Activated naive CD4-positive, alpha-beta T cell treated with anti-CD3 and anti-CD28 coated beads, Interleukin-2, amount 10 ng/mL, durations not matched to agents 7 days and 5 days (primary cell): ENCODE measurements at regions not wholly inside any gene's neighbourhood (a gene's known extent, or its start where the extent isn't known, plus 50 kb on each side); places are given as distances from the start of the nearest gene placed in this dataset.

Experiments
- CTCF ChIA-PET: fragments of 350-600 bp; sonication (Branson Sonifier 250); formaldehyde crosslinking; loops from one replicate; lab custom pipeline; 2021; ENCODE audit warnings: antibody characterized with exemption; lab: Charles Lee
- DNase-seq: peaks from one replicate; pipeline ENCODE4 v3.0.0-alpha.2; 2020
- H3K27ac Mint-ChIP-seq: one replicate; pipeline ENCODE4 v1.8.0; 2021; ENCODE audit warnings: mild to moderate bottlenecking, moderate library complexity, mixed read lengths
- H3K27me3 Mint-ChIP-seq: one replicate; pipeline ENCODE4 v1.8.0; 2021; ENCODE audit warnings: mild to moderate bottlenecking, mixed read lengths
- H3K36me3 Mint-ChIP-seq: one replicate; pipeline ENCODE4 v1.8.0; 2021; ENCODE audit warnings: mixed read lengths
- H3K4me1 Mint-ChIP-seq: one replicate; pipeline ENCODE4 v1.8.0; 2021; ENCODE audit warnings: mixed read lengths
- H3K4me3 Mint-ChIP-seq: one replicate; pipeline ENCODE4 v1.8.0; 2021; ENCODE audit warnings: mild to moderate bottlenecking, moderate library complexity, mixed read lengths
- H3K9me3 Mint-ChIP-seq: one replicate; pipeline ENCODE4 v1.8.0; 2021; ENCODE audit warnings: mixed read lengths

DNA sequence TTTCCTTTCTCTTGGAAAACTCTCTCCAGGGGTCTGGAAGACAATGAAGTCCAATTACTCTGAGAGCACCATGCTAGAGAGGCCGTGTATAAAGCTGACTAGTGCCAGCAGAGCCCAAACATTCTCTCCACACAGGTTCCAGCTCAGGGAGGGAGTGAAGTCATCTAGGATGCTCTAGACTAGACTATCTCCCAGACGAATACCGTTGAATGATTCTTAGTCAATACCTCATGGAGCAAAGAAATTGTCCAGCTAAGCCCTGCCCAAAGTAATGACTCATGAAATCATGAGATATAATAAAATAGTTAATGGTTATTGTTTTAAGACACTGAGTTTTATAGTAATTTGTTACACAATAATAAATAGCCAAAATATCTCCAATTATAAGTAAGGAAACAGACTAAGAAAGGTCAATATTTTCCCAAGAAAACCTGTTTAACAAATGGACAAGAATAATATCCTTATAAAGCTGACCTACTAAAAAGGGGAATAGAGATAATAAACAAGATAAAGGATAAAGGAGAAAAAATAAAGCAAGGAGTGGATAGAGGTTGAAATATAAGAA, 163.9 kb upstream of the LRRC7 start:
- DNase-seq = no peak
- CTCF ChIA-PET = no interaction called here
- H3K4me3 Mint-ChIP-seq = no peak overlapping the region
- H3K9me3 Mint-ChIP-seq = peaks cover 4% of the 10 kb centered on the region
- H3K4me1 Mint-ChIP-seq = no peaks in the 10 kb centered on the region
- H3K27me3 Mint-ChIP-seq = no peaks in the 10 kb centered on the region
- no peaks in the 10 kb centered on the region for H3K36me3 Mint-ChIP-seq
- H3K27ac Mint-ChIP-seq = no peak overlapping the region

DNA sequence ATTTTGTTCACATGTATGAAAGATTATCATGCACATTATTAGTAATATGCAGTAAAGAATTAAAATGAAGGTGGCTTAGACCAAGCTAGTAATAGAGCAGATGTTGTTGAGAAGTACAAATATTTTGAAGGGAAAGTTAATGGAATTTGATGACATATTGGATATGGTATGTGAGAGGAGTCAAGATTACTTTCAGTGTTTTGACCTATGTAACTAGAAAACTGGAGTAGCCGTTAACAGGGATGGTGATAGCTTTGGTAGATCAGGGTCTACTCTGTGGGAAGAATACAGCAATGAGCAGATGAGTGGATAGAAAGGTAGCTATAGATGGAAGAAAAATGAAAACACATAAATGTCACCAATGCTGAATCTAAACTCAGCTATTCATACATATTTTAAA, 163.2 kb upstream of the LRRC7 start:
- H3K4me3 Mint-ChIP-seq = no peak overlapping the region
- H3K4me1 Mint-ChIP-seq = no peaks in the 10 kb centered on the region
- no peaks in the 10 kb centered on the region for H3K27me3 Mint-ChIP-seq
- no peak overlapping the region for H3K27ac Mint-ChIP-seq
- H3K36me3 Mint-ChIP-seq = no peaks in the 10 kb centered on the region
- H3K9me3 Mint-ChIP-seq = peaks cover 6% of the 10 kb centered on the region
- CTCF ChIA-PET = no interaction called here
- DNase-seq = no peak

DNA sequence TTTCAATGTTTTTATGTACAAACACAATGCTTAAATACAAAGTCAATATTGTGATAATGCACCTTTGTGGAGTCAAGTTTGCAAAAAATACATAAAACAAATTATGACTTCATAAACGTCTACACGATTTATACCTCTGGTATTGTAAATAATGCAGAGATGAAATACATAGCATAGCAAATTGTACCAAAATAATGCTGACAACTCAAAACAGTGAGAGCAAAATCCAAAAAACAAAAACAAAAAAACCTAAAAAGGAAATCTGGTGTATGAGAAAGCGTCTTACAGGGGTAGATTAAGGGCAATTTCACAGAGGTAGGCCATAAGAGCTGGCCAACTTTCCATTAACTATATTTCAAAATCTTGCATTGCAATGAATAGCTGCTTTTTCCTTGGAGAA, 161.5 kb upstream of the LRRC7 start:
- CTCF ChIA-PET = no interaction called here
- no peak overlapping the region for H3K27ac Mint-ChIP-seq
- no peaks in the 10 kb centered on the region for H3K36me3 Mint-ChIP-seq
- no peaks in the 10 kb centered on the region for H3K4me1 Mint-ChIP-seq
- no peaks in the 10 kb centered on the region for H3K27me3 Mint-ChIP-seq
- H3K9me3 Mint-ChIP-seq = peaks cover 6% of the 10 kb centered on the region
- no peak overlapping the region for H3K4me3 Mint-ChIP-seq
- DNase-seq = no peak

DNA sequence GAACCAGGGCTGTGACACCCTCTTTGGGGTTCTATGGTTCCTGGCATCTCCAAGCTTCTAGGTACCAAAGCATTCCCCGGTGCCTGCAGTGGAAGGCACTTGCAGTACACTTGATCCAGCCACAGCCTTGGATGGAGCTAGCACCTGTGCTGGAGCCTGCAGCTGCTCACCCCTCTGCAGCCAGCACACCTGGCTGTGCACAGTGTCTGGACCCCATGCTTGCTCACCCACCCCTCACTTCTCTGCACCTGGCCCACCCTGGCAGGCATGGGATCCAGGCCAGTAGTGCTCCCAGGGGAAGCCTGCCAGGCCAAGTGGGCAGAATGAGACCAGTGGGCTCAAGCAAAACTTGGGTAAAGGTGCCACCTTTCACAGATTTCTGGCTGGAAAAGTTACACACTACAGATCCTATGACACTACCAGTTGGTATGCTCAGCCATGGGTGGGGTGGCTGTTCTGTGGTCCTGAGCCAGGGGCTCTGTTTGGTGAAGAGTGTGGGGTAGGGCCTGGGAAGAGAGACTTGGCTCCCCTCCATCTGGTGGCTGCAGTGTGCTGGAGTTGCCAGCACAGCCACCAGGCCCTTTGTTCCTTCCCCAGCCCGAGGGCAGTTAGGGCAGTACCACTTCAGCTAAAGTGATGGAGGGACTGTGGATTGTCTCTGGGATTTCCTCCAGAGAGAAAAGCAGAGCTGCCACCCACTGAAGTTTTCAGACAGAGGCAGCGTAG, 157.8 kb upstream of the LRRC7 start:
- no peak for DNase-seq
- H3K27me3 Mint-ChIP-seq = no peaks in the 10 kb centered on the region
- CTCF ChIA-PET = no interaction called here
- H3K4me3 Mint-ChIP-seq = no peak overlapping the region
- H3K4me1 Mint-ChIP-seq = no peaks in the 10 kb centered on the region
- no peak overlapping the region for H3K27ac Mint-ChIP-seq
- H3K9me3 Mint-ChIP-seq = peaks cover 4% of the 10 kb centered on the region
- H3K36me3 Mint-ChIP-seq = no peaks in the 10 kb centered on the region

DNA sequence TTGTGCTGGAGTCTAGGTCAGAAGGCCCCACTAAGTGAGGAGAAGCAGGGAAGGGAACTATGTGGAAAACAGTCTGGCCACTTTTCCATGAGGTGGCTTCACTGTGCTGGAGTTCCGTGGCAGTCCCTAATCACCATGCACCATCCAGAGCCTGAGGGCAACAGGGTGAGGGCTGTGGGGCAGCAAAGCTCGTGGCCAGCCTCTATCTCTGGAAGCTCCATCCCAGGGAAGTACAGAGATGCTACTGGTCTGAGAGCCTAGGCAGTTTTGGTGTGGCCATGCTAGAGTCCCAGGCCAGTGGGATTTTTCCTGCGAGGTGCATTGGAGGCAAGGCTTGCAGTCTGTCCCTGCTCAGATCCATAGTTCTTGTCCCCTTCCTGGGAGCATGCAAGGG, 157.3 kb upstream of the LRRC7 start:
- H3K4me3 Mint-ChIP-seq = no peak overlapping the region
- no peak for DNase-seq
- no peaks in the 10 kb centered on the region for H3K4me1 Mint-ChIP-seq
- no peaks in the 10 kb centered on the region for H3K36me3 Mint-ChIP-seq
- H3K27ac Mint-ChIP-seq = no peak overlapping the region
- peaks cover 5% of the 10 kb centered on the region for H3K9me3 Mint-ChIP-seq
- CTCF ChIA-PET = no interaction called here
- H3K27me3 Mint-ChIP-seq = no peaks in the 10 kb centered on the region

DNA sequence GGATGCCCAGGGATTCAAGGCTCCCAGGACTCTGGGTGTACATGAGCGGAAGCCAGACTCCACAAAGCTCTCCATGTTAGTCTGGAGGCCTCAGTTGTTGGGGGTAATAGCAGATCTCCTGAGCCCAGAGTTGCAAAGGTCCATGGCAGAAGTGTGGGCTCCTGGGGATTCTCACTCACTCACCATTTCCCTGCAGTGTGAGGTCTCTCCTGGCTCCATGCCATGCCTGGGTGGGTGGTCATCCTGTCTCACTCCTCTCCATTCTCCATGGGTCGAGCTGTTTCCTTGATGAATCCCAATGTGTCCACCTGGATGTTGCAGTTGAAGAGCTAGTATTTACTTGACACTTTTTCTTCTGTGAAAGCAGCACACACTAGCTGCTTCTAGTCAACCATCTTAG, 156.8 kb upstream of the LRRC7 start:
- Mint-ChIP-seq H3K4me3 (no peak overlapping the region), H3K4me1 (no peaks in the 10 kb centered on the region), H3K27me3 (no peaks in the 10 kb centered on the region), H3K36me3 (no peaks in the 10 kb centered on the region), H3K27ac (no peak overlapping the region), H3K9me3 (peaks cover 6% of the 10 kb centered on the region)
- no peak for DNase-seq
- CTCF ChIA-PET = no interaction called here

DNA sequence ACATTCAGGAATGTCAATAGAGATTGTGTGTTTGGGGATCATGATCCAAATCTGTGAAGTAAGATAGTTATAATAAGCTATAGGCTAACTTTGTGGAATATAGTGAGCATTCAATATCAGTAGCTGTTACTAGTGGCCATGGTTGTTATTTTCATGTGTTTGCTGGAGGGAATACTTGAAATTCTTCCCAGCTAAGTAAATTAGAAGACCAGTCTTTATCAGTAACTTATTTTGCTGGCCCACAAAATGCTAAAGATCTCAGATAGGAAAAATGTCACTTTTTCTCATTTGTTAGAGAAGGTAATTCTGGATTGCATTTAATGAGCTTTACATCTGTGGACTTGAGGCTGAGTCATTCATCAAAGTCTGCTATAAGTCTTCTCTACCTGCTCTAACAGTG, 156.1 kb upstream of the LRRC7 start:
- H3K4me1 Mint-ChIP-seq = no peaks in the 10 kb centered on the region
- no peaks in the 10 kb centered on the region for H3K36me3 Mint-ChIP-seq
- no peak for DNase-seq
- peaks cover 6% of the 10 kb centered on the region for H3K9me3 Mint-ChIP-seq
- CTCF ChIA-PET = no interaction called here
- no peaks in the 10 kb centered on the region for H3K27me3 Mint-ChIP-seq
- H3K4me3 Mint-ChIP-seq = no peak overlapping the region
- no peak overlapping the region for H3K27ac Mint-ChIP-seq

DNA sequence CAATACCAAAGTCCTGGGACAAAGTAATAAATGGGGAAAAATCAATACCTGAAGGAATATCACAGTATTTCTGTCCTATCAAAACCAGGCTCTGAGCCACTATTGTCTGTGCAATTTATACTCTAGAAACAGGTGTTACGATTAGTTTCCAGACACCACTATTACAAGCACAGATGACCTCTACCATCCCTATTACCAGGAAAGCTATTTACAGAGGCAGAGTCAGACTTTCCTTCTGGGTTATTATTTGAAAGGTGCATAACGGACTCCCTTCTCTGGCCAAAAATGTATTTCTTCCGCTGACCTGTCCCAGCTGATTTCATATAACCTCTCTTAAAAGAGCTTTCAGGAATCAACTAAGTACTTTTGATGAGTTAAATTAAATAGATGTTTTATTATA, 154.6 kb upstream of the LRRC7 start:
- H3K27me3 Mint-ChIP-seq = no peaks in the 10 kb centered on the region
- peaks cover 8% of the 10 kb centered on the region for H3K9me3 Mint-ChIP-seq
- no peaks in the 10 kb centered on the region for H3K36me3 Mint-ChIP-seq
- DNase-seq = no peak
- no peaks in the 10 kb centered on the region for H3K4me1 Mint-ChIP-seq
- CTCF ChIA-PET = no interaction called here
- H3K27ac Mint-ChIP-seq = no peak overlapping the region
- H3K4me3 Mint-ChIP-seq = no peak overlapping the region

DNA sequence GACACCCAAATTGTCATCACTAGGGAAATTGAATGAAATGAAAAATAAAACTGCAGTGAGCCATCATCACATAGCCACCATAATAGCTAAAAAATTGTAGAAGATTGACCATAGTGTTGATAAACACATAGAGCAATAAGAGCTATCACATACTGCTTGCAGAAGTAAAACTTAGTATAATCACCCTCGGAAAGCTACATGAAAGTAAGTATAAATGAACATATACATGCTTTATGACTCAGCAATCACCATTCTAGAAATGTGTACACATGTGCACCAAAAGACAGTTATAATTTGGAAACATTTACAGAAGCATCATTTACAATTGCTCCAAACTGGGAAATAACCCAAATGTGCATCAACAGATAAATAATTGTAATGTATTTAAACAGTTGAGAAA, 153.1 kb upstream of the LRRC7 start:
- no peaks in the 10 kb centered on the region for H3K27me3 Mint-ChIP-seq
- no peak overlapping the region for H3K4me3 Mint-ChIP-seq
- peaks cover 10% of the 10 kb centered on the region for H3K9me3 Mint-ChIP-seq
- H3K4me1 Mint-ChIP-seq = no peaks in the 10 kb centered on the region
- DNase-seq = no peak
- CTCF ChIA-PET = no interaction called here
- H3K27ac Mint-ChIP-seq = no peak overlapping the region
- H3K36me3 Mint-ChIP-seq = no peaks in the 10 kb centered on the region

DNA sequence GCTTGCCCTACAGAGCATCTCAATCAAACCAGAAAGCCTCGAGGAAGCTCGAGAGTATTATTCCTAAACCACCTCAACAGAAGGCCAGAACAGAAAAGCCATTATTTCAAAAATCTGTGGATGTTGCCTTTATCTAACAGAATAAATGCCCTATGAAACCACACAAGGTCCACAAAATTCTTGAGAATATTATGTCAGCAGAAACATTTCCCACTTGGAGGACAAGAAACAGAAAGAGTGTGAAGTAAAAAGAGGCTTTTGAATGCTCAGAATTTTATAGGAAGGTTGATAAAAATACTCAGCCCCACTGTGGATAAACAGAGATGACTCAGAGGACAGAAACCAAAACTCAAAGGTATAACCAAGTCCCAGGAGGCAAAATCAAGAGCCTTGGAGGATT, 146.4 kb upstream of the LRRC7 start:
- no peaks in the 10 kb centered on the region for H3K27me3 Mint-ChIP-seq
- CTCF ChIA-PET = no interaction called here

DNA sequence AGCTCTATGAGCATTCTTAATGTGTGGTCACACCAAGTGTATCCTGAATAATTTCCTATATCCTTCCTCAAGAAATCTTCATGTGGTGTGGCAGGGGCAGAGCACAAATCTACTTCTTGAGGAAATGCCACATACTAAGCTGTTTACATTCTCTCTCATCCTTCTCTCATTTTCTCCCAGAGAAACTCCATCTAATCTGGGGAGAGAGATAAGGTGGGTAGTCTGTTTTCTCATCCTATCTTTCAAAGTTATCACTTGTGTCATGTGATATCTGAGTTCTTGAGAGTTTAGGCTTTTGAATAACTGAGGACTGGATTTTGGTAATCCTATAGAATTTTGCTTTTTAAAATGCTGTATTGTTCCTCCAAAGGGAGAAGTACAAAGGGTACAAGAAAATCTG, 141.9 kb upstream of the LRRC7 start:
- no peak for DNase-seq
- Mint-ChIP-seq H3K27me3 (no peaks in the 10 kb centered on the region), H3K9me3 (no peaks in the 10 kb centered on the region), H3K36me3 (no peaks in the 10 kb centered on the region), H3K4me1 (no peaks in the 10 kb centered on the region), H3K4me3 (no peak overlapping the region), H3K27ac (no peak overlapping the region)
- CTCF ChIA-PET = no interaction called here

More for the DNA sequence above, 146.4 kb upstream of the LRRC7 start:
- Mint-ChIP-seq H3K9me3 (peaks cover 8% of the 10 kb centered on the region), H3K4me3 (no peak overlapping the region), H3K36me3 (no peaks in the 10 kb centered on the region), H3K27ac (no peak overlapping the region), H3K4me1 (no peaks in the 10 kb centered on the region)
- no peak for DNase-seq

DNA sequence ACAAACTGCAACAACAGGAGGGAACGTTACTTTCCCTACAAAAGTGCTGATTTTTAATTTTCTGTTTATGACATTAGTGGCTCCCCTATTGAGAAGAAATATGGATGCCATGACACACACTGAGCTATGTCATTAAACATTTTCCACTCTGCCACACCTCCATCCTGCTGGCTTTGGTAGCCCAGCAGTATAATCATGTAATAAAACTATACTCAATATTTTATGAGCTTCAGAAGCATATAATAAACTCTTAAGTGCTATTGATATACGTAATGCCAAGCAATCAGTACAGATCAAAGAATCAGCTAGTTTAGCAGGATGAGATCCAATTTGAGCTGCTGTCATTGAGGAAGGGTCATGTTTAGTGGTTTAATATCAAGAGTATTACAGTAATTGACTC, 141.3 kb upstream of the LRRC7 start:
- DNase-seq = no peak
- no peak overlapping the region for H3K27ac Mint-ChIP-seq
- no peaks in the 10 kb centered on the region for H3K36me3 Mint-ChIP-seq
- CTCF ChIA-PET = no interaction called here
- H3K9me3 Mint-ChIP-seq = no peaks in the 10 kb centered on the region
- H3K4me1 Mint-ChIP-seq = no peaks in the 10 kb centered on the region
- H3K27me3 Mint-ChIP-seq = no peaks in the 10 kb centered on the region
- no peak overlapping the region for H3K4me3 Mint-ChIP-seq

DNA sequence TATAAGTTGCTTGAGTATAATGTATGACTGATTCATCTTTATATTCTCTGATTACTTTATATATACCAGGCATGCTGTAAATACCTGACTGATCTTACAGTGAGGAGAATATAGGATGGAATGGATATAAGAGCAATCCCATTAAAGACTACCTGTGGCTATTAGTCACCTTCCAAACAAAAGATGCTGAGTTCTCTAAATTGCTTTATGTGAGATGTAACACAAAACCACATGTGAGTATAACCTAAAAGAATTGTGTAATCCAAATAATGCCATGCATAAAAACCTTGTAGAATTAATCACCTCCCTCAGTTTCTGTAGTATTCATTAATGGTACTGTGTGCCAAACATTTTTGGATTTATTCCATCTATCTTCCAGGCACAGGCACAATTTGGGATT, 134.6 kb upstream of the LRRC7 start:
- H3K36me3 Mint-ChIP-seq = no peaks in the 10 kb centered on the region
- CTCF ChIA-PET = no interaction called here
- no peak overlapping the region for H3K4me3 Mint-ChIP-seq
- H3K27ac Mint-ChIP-seq = no peak overlapping the region
- no peak for DNase-seq
- no peaks in the 10 kb centered on the region for H3K4me1 Mint-ChIP-seq
- H3K27me3 Mint-ChIP-seq = no peaks in the 10 kb centered on the region
- no peaks in the 10 kb centered on the region for H3K9me3 Mint-ChIP-seq

DNA sequence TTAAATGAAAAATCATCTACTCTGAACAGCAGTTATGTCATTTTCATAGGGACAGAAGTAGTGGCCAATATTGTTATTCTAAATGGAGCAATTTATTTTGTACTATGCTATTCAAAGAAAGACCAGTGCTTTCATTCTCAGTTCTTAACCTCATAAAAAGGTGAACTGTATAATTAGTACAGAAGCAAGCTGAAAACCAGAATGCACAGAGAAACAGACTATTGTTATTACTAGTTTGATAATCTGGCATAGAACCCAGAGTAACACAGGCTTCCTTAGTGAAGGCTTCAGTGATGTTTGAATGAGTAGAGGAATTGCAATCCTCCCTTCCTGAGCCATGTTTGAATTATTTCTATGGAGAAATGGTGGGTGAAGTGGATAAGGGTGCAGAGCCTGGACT, 131.6 kb upstream of the LRRC7 start:
- no peak for DNase-seq
- no peak overlapping the region for H3K27ac Mint-ChIP-seq
- H3K9me3 Mint-ChIP-seq = no peaks in the 10 kb centered on the region
- CTCF ChIA-PET = no interaction called here
- no peaks in the 10 kb centered on the region for H3K36me3 Mint-ChIP-seq
- no peaks in the 10 kb centered on the region for H3K27me3 Mint-ChIP-seq
- H3K4me3 Mint-ChIP-seq = no peak overlapping the region
- no peaks in the 10 kb centered on the region for H3K4me1 Mint-ChIP-seq

DNA sequence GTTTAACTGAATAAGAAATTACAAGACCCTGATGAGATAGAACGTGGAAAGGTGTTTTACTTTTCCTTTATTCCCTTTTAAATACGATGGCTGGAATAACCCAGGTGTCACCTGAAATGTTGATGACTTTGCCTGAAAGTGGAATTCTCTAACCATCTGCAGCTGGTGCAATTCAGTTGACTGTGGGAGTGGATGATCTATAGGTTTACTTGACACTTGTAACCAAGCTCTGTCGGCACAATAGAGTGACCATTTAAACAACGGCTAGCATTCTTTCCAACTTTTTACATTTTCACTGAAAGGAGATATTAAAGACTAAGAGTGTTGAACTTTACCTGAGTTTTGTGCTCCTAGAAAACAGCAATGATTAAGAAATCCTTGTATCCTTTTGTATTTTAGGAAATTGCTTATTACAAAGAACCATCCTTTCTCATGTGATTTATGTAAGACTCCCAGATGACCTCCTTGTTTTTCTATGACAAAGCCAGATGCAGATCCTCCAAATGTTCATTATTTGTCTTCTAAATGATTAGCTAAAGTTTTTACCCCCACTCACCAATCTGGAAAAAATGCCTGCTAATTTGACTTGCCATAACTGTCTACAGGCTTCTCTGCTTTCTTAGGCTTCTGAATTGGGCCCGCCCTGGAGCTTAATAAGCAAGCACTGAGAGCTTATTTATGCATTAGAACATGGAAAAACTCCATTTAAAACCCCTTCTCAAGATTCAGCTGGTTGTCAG, 129.5 kb upstream of the LRRC7 start:
- no peak for DNase-seq
- Mint-ChIP-seq H3K27ac (no peak overlapping the region), H3K27me3 (no peaks in the 10 kb centered on the region), H3K4me3 (no peak overlapping the region), H3K4me1 (no peaks in the 10 kb centered on the region), H3K9me3 (peaks cover 2% of the 10 kb centered on the region), H3K36me3 (no peaks in the 10 kb centered on the region)
- CTCF ChIA-PET = no interaction called here
